B cell (primary cell): ENCODE measurements at regions not wholly inside any gene's neighbourhood (a gene's known extent, or its start where the extent isn't known, plus 50 kb on each side); places are given as distances from the start of the nearest gene placed in this dataset.

Experiments
- ATAC-seq: fragments of 200-7000 bp; cut with Tn5 transposase; one replicate; pipeline ENCODE4 v1.10.0; 2021; ENCODE audit warnings: low read depth, mild to moderate bottlenecking, moderate number of reproducible peaks, moderate library complexity
- CTCF ChIA-PET: fragments of 350-600 bp; sonication (Branson Sonifier 250); formaldehyde crosslinking; loops from one replicate; lab custom pipeline; 2021; ENCODE audit warnings: antibody characterized with exemption, inconsistent platforms; lab: Charles Lee
- POLR2A ChIA-PET: fragments of 350-600 bp; sonication (Branson Sonifier 250); formaldehyde crosslinking; loops from one replicate; lab custom pipeline; 2021; ENCODE audit warnings: antibody characterized with exemption; lab: Charles Lee
- DNase-seq: peaks from one replicate; pipeline ENCODE4 v3.0.0; 2013
- H2AFZ ChIP-seq: 2 replicates; pipeline ENCODE4 v1.6.1; 2012; ENCODE audit warnings: mild to moderate bottlenecking, low read depth, low read length; ENCODE audit not compliant: insufficient read depth, poor library complexity, severe bottlenecking
- H3K27ac ChIP-seq, 2 donors: 1 replicate in 1 of 2; 2 replicates in 1 of 2; pipeline ENCODE4 v1.5.1; 2012 to 2013; ENCODE audit warnings: low read length in 2 of 2, mild to moderate bottlenecking in 2 of 2, moderate library complexity in 1 of 2
- H3K27me3 ChIP-seq, 4 experiments: fragments of 200-600 bp in 1 of 4; sonication (generic) in 1 of 4; replicated peaks in 1 of 4; 1 replicate in 2 of 4; 2 replicates in 2 of 4; pipeline versions ENCODE4 v1.6.1 to v1.7.0; 2013 to 2016; ENCODE audit warnings: low read length in 3 of 4, mild to moderate bottlenecking in 2 of 4, mixed read lengths in 1 of 4, moderate library complexity in 1 of 4; ENCODE audit not compliant: insufficient read depth in 4 of 4, control insufficient read depth in 3 of 4; ENCODE audit errors: control extremely low read depth in 1 of 4
- H3K36me3 ChIP-seq, 2 experiments: replicated peaks in 1 of 2; 1 replicate in 1 of 2; 2 replicates in 1 of 2; pipeline versions ENCODE4 v1.6.1 to v1.7.1; 2013; ENCODE audit warnings: low read length in 1 of 2; ENCODE audit not compliant: insufficient read depth in 2 of 2, control insufficient read depth in 1 of 2; ENCODE audit errors: control extremely low read depth in 1 of 2, extremely low read depth in 1 of 2
- H3K4me1 ChIP-seq, 2 donors: fragments of 200-600 bp in 1 of 2; sonication (generic) in 1 of 2; 1 replicate in 1 of 2; 2 replicates in 1 of 2; pipeline versions ENCODE4 v1.5.1 to v1.6.1; 2013 to 2017; ENCODE audit warnings: low read length in 2 of 2; ENCODE audit not compliant: control insufficient read depth in 2 of 2, insufficient read depth in 2 of 2
- H3K4me2 ChIP-seq: replicated peaks from 2 replicates; pipeline ENCODE3; 2012; ENCODE audit warnings: mild to moderate bottlenecking, low read depth, low read length; ENCODE audit not compliant: poor library complexity, severe bottlenecking
- H3K4me3 ChIP-seq, 5 experiments: fragments of 200-600 bp in 1 of 5; sonication (generic) in 1 of 5; 1 replicate in 3 of 5; 2 replicates in 2 of 5; pipeline versions ENCODE4 v1.5.1 to v1.7.0; 2011 to 2016; ENCODE audit warnings: low read length in 4 of 5, mild to moderate bottlenecking in 4 of 5, low read depth in 2 of 5, control low read depth in 1 of 5, moderate library complexity in 1 of 5; ENCODE audit not compliant: insufficient read depth in 1 of 5; ENCODE audit errors: control extremely low read depth in 1 of 5, extremely low read depth in 1 of 5
- H3K79me2 ChIP-seq: fragments of 200-600 bp; sonication (generic); one replicate; pipeline ENCODE4 v1.6.0; 2016; ENCODE audit warnings: low read length; ENCODE audit not compliant: control insufficient read depth, insufficient read depth
- H3K9ac ChIP-seq: fragments of 200-600 bp; sonication (generic); 2 replicates; pipeline ENCODE4 v1.6.1; 2017; ENCODE audit warnings: mild to moderate bottlenecking, low read length, moderate library complexity
- H3K9me3 ChIP-seq, 3 donors: one replicate each; pipeline versions ENCODE4 v1.6.1 to v1.7.1; 2013; ENCODE audit warnings: low read length in 2 of 3; ENCODE audit not compliant: control insufficient read depth in 2 of 3, insufficient read depth in 1 of 3; ENCODE audit errors: control extremely low read depth in 1 of 3
- H4K20me1 ChIP-seq: 2 replicates; pipeline ENCODE4 v1.6.0; 2012; ENCODE audit warnings: mild to moderate bottlenecking, low read length; ENCODE audit not compliant: insufficient read depth, control insufficient read depth, poor library complexity, severe bottlenecking
- H3K27ac Mint-ChIP-seq: one replicate; pipeline ENCODE4 v1.8.0; 2021; ENCODE audit warnings: mixed read lengths
- H3K27me3 Mint-ChIP-seq: one replicate; pipeline ENCODE4 v1.8.0; 2021; ENCODE audit warnings: mixed read lengths
- H3K4me1 Mint-ChIP-seq: one replicate; pipeline ENCODE4 v1.8.0; 2021; ENCODE audit warnings: mixed read lengths
- H3K4me3 Mint-ChIP-seq: one replicate; pipeline ENCODE4 v1.8.0; 2021; ENCODE audit warnings: mixed read lengths
- H3K9me3 Mint-ChIP-seq: one replicate; pipeline ENCODE4 v1.8.0; 2022; ENCODE audit warnings: mixed read lengths; ENCODE audit not compliant: insufficient read depth
- CTCF ChIP-seq: fragments of 200-600 bp; IDR thresholded peaks from one replicate; pipeline ENCODE4 v1.8.0; 2022; ENCODE audit warnings: antibody characterized with exemption, mild to moderate bottlenecking
- EZH2 ChIP-seq: IDR thresholded peaks from 2 replicates; pipeline ENCODE4 v1.6.1; 2012; ENCODE audit warnings: borderline replicate concordance, low read depth, mild to moderate bottlenecking, moderate library complexity, low read length; ENCODE audit not compliant: insufficient read depth, poor library complexity, severe bottlenecking
- WGBS: methylation state at CpG from one replicate; pipeline ENCODE4 v1.1.5; 2013; ENCODE audit warnings: missing lambda C conversion rate; ENCODE audit not compliant: insufficient coverage; 5-methylcytosine and 5-hydroxymethylcytosine counted together
- intact Hi-C: fragments of 100-400 bp; cut with micrococcal nuclease; formaldehyde crosslinking; loops from one replicate; pipeline ENCODE4 v1.10.0; 2022

- H3K9ac ChIP-seq, result no peak overlapping the region
- H3K4me3 ChIP-seq, result no peak overlapping the region
- no peak overlapping the region for H3K27ac ChIP-seq
- DNase-seq, result no peak
- ATAC-seq, result no peak
- POLR2A ChIA-PET, result no interaction called here
- no peak for TF ChIP-seq EZH2
- no peak for TF ChIP-seq CTCF
- CTCF ChIA-PET, result no interaction called here
- WGBS, result 5% methylated on average over 2 of the region's 5 CpGs
- no peaks in the 10 kb centered on the region for H3K27me3 ChIP-seq
- no peaks in the 10 kb centered on the region for H3K79me2 ChIP-seq
- H3K4me2 ChIP-seq, result no peak overlapping the region
- H3K9me3 ChIP-seq, result peaks cover 0 to 3% (median 0%) of the 10 kb centered on the region in 3 donors
- Mint-ChIP-seq H3K4me3 (no peak overlapping the region), H3K4me1 (no peaks in the 10 kb centered on the region), H3K27ac (no peak overlapping the region), H3K27me3 (no peaks in the 10 kb centered on the region), H3K9me3 (no peaks in the 10 kb centered on the region)
- no peaks in the 10 kb centered on the region for H3K4me1 ChIP-seq
- no peak overlapping the region for H2AFZ ChIP-seq
- H4K20me1 ChIP-seq, result no peaks in the 10 kb centered on the region
- intact Hi-C loops, result no loop called here
- H3K36me3 ChIP-seq, result no peaks in the 10 kb centered on the region
Observed at GRCh38 chr2:118529908-118530599, 317.4 kb downstream of the EN1 start.

- POLR2A ChIA-PET, result no interaction called here
Observed at GRCh38 chr2:118527571-118527970, 319.9 kb downstream of the EN1 start.

More at GRCh38 chr2:118527571-118527970, 319.9 kb downstream of the EN1 start:
- no peaks in the 10 kb centered on the region for H3K79me2 ChIP-seq
- H3K9ac ChIP-seq, result no peak overlapping the region
- intact Hi-C loops, result no loop called here
- ATAC-seq (no peak), DNase-seq (no peak)
- Mint-ChIP-seq H3K9me3 (no peaks in the 10 kb centered on the region), H3K27ac (no peak overlapping the region), H3K27me3 (no peaks in the 10 kb centered on the region), H3K4me1 (no peaks in the 10 kb centered on the region), H3K4me3 (no peak overlapping the region)
- TF ChIP-seq CTCF, result no peak
- TF ChIP-seq EZH2, result no peak
- WGBS, result 74% methylated on average over 3 of the region's 4 CpGs
- H2AFZ ChIP-seq, result no peak overlapping the region
- no peak overlapping the region for H3K4me2 ChIP-seq
- H3K9me3 ChIP-seq, result peaks cover 0 to 3% (median 0%) of the 10 kb centered on the region in 3 donors
- H3K4me1 ChIP-seq, result no peaks in the 10 kb centered on the region
- no peak overlapping the region for H3K27ac ChIP-seq
- no peak overlapping the region for H3K4me3 ChIP-seq
- CTCF ChIA-PET, result no interaction called here
- H3K36me3 ChIP-seq, result no peaks in the 10 kb centered on the region
- H4K20me1 ChIP-seq, result no peaks in the 10 kb centered on the region
- H3K27me3 ChIP-seq, result no peaks in the 10 kb centered on the region
